ENCODE measurements at regions not wholly inside any gene's neighbourhood (a gene's known extent, or its start where the extent isn't known, plus 50 kb on each side); places are given as distances from the start of the nearest gene placed in this dataset.
"Not testable (repeated sequence)": the region's sequence is repeated elsewhere in the genome, so short reads cannot be mapped to it uniquely, and the experiment has no call there.

GRCh38 chr14:85344847-85345570 lies 184.9 kb upstream of the FLRT2 start:
- WGBS, 2 donors: 73 to 82% methylated on average over 6 of the region's 6 CpGs
- no peak for TF ChIP-seq POLR2AphosphoS5 (IDR thresholded peaks at IDR 0.05)
- no peak for TF ChIP-seq CTCF (IDR thresholded peaks at IDR 0.05)
- no peak for TF ChIP-seq POLR2A (IDR thresholded peaks at IDR 0.05)
- TF ChIP-seq EP300 (IDR thresholded peaks at IDR 0.05): no peak

GRCh38 chr14:85350667-85351066 lies 179.3 kb upstream of the FLRT2 start:
- H3K27me3 ChIP-seq: no peaks in the 10 kb centered on the region
- TF ChIP-seq EP300 (IDR thresholded peaks at IDR 0.05) (no peak), POLR2AphosphoS5 (IDR thresholded peaks at IDR 0.05) (no peak)
- WGBS, 2 donors: 59 to 67% methylated on average over 3 of the region's 3 CpGs
- H3K4me1 ChIP-seq: no peaks in the 10 kb centered on the region
- no peak overlapping the region for H3K27ac ChIP-seq
- H3K36me3 ChIP-seq: no peaks in the 10 kb centered on the region
- DNase-seq (no peak), ATAC-seq (ENCODE audit: low FRiP score in 2 of 2) (no peak)
- H3K4me3 ChIP-seq: no peak overlapping the region
- peaks cover 0 to 9% (median 0%) of the 10 kb centered on the region in 4 donors for H3K9me3 ChIP-seq

More at GRCh38 chr14:85344847-85345570, 184.9 kb upstream of the FLRT2 start:
- no peak overlapping the region for H3K27ac ChIP-seq
- H3K4me3 ChIP-seq: no peak overlapping the region
- H3K36me3 ChIP-seq: no peaks in the 10 kb centered on the region
- H3K27me3 ChIP-seq: no peaks in the 10 kb centered on the region
- no peaks in the 10 kb centered on the region for H3K4me1 ChIP-seq
- DNase-seq (no peak), ATAC-seq (ENCODE audit: low FRiP score in 2 of 2) (no peak)
- H3K9me3 ChIP-seq: no peaks in the 10 kb centered on the region

GRCh38 chr14:85352588-85352987 lies 177.4 kb upstream of the FLRT2 start:
- not testable (repeated sequence) for H3K9me3 ChIP-seq; H3K4me3 ChIP-seq; H3K27me3 ChIP-seq; H3K36me3 ChIP-seq; H3K4me1 ChIP-seq; H3K27ac ChIP-seq; ATAC-seq (ENCODE audit: low FRiP score in 2 of 2)
- peak in 1 of 2 donors; percentile 66 for DNase-seq
- 92 to 100% methylated on average over 1 to 19 of the region's 26 CpGs for WGBS, 2 donors

DNA sequence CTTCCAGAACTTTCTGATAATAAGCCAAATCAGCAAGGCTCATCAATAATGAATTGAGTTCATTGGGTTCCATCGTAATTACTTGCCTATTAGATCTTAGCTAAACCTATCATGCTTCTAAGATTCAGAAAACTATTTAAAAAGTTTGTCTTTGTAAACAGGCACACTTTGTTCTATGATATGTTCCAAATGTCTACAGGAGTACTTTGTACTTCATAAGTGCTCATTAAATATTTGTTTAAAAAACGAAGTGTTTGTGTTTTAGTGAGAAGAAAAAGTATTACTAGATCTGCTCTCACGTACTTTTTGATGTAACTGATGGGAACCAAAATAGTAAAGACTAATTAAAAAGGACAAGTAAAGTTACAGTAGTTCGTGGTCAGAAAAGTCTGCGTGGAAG lies 172.8 kb upstream of the FLRT2 start:
- H3K4me1 ChIP-seq: no peaks in the 10 kb centered on the region
- no peak overlapping the region for H3K4me3 ChIP-seq
- ATAC-seq (ENCODE audit: low FRiP score in 2 of 2): no peak
- no peak for TF ChIP-seq EP300 (IDR thresholded peaks at IDR 0.05)
- TF ChIP-seq CTCF (IDR thresholded peaks at IDR 0.05): no peak
- TF ChIP-seq POLR2AphosphoS5 (IDR thresholded peaks at IDR 0.05): no peak
- no peak for TF ChIP-seq POLR2A (IDR thresholded peaks at IDR 0.05)
- H3K9me3 ChIP-seq: peaks cover 0 to 9% (median 0%) of the 10 kb centered on the region in 4 donors
- no peak overlapping the region for H3K27ac ChIP-seq
- no peak for DNase-seq
- H3K27me3 ChIP-seq: no peaks in the 10 kb centered on the region
- 55 to 60% methylated on average over 5 of the region's 5 CpGs for WGBS, 2 donors
- H3K36me3 ChIP-seq: no peaks in the 10 kb centered on the region

- Histone ChIP-seq H3K4me1 (no peaks in the 10 kb centered on the region), H3K27me3 (no peaks in the 10 kb centered on the region), H3K9me3 (peaks cover 0 to under 1% (median 0%) of the 10 kb centered on the region in 4 donors), H3K4me3 (no peak overlapping the region), H3K27ac (no peak overlapping the region), H3K36me3 (no peaks in the 10 kb centered on the region)
- 81 to 86% methylated on average over 1 of the region's 1 CpG for WGBS, 2 donors
- DNase-seq: no peak
- ATAC-seq (ENCODE audit: low FRiP score in 2 of 2): no peak
- TF ChIP-seq POLR2A (IDR thresholded peaks at IDR 0.05) (no peak), CTCF (IDR thresholded peaks at IDR 0.05) (no peak)
These were observed 171.7 kb upstream of the FLRT2 start for GRCh38 chr14:85358136-85358785.

GRCh38 chr14:85359505-85359904 lies 170.4 kb upstream of the FLRT2 start:
- H3K27me3 ChIP-seq: no peaks in the 10 kb centered on the region
- no peak for DNase-seq
- no peak for TF ChIP-seq POLR2AphosphoS5 (IDR thresholded peaks at IDR 0.05)
- TF ChIP-seq POLR2A (IDR thresholded peaks at IDR 0.05): no peak
- TF ChIP-seq CTCF (IDR thresholded peaks at IDR 0.05): no peak
- no peak for TF ChIP-seq EP300 (IDR thresholded peaks at IDR 0.05)
- H3K36me3 ChIP-seq: no peaks in the 10 kb centered on the region
- H3K27ac ChIP-seq: no peak overlapping the region
- no peak for ATAC-seq (ENCODE audit: low FRiP score in 2 of 2)
- H3K4me1 ChIP-seq: no peaks in the 10 kb centered on the region
- no peaks in the 10 kb centered on the region for H3K9me3 ChIP-seq
- H3K4me3 ChIP-seq: no peak overlapping the region

Data from upper lobe of left lung (tissue), 6 donors.